ENCODE measurements at regions not wholly inside any gene's neighbourhood (a gene's known extent, or its start where the extent isn't known, plus 50 kb on each side); places are given as distances from the start of the nearest gene placed in this dataset.

DNA sequence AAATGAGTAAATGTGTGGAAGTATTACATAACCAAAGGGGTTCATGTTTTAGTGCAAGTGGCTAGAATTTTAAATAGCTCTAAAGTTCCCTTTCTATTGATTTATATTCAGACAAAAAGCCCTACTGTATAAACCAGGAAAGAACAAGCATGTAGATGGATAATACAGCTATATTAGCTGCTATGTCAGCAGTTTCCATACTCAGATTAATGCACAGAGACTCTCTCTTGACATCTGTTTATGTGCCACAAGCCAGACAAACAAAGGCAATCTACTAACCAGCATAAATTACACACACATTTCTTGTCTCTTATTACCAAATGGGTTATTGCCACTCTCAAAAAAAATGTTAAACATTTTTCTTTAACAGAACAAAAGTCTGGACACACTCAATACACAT lies 760.1 kb upstream of the NECTIN3 start:
- Histone ChIP-seq H3K79me2 (ENCODE audit: control insufficient read depth, insufficient read depth, low read length) (no peaks in the 10 kb centered on the region), H3K4me1 (ENCODE audit: control insufficient read depth, insufficient read depth, low read length) (no peaks in the 10 kb centered on the region), H2AFZ (ENCODE audit: control insufficient read depth, low read depth, low read length) (no peak overlapping the region), H3K4me3 (no peak overlapping the region), H3K9ac (ENCODE audit: control insufficient read depth, insufficient read depth, low read length) (no peak overlapping the region), H3K36me3 (ENCODE audit: control insufficient read depth in 2 of 2, insufficient read depth in 2 of 2, low read length in 1 of 2) (no peaks in the 10 kb centered on the region), H3K27me3 (replicated peaks in 1 of 2; ENCODE audit: control insufficient read depth in 2 of 2, insufficient read depth in 2 of 2, low read length in 1 of 2) (no peaks in the 10 kb centered on the region), H4K20me1 (ENCODE audit: control insufficient read depth, insufficient read depth) (no peaks in the 10 kb centered on the region), H3K4me2 (ENCODE audit: control insufficient read depth, insufficient read depth) (no peak overlapping the region), H3K27ac (ENCODE audit: control insufficient read depth, insufficient read depth) (no peak overlapping the region), H3K9me3 (replicated peaks; ENCODE audit: control insufficient read depth, insufficient read depth, low read length) (no peaks in the 10 kb centered on the region)
- FAIRE-seq, result no peak
- in situ Hi-C loops (cut with MboI) (loop anchor here (10.0 kb wide), 1 partner anchor 577 kb away; no protein-coding TSS in a partner anchor), intact Hi-C loops (cut with micrococcal nuclease; ENCODE audit: unreplicated experiment) (loop anchor here (5.0 kb wide), 1 partner anchor 1034 kb away; no protein-coding TSS in a partner anchor)
- CTCF ChIA-PET, result no interaction called here
- no peak for DNase-seq (ENCODE audit: low read depth, low spot score)
- RAD21 ChIA-PET (ENCODE audit: unreplicated experiment), result no interaction called here
- POLR2A ChIA-PET, result no interaction called here
- SMC1A ChIA-PET (ENCODE audit: uncharacterized antibody, unreplicated experiment), result no interaction called here
- TF ChIP-seq, protein P1, sequence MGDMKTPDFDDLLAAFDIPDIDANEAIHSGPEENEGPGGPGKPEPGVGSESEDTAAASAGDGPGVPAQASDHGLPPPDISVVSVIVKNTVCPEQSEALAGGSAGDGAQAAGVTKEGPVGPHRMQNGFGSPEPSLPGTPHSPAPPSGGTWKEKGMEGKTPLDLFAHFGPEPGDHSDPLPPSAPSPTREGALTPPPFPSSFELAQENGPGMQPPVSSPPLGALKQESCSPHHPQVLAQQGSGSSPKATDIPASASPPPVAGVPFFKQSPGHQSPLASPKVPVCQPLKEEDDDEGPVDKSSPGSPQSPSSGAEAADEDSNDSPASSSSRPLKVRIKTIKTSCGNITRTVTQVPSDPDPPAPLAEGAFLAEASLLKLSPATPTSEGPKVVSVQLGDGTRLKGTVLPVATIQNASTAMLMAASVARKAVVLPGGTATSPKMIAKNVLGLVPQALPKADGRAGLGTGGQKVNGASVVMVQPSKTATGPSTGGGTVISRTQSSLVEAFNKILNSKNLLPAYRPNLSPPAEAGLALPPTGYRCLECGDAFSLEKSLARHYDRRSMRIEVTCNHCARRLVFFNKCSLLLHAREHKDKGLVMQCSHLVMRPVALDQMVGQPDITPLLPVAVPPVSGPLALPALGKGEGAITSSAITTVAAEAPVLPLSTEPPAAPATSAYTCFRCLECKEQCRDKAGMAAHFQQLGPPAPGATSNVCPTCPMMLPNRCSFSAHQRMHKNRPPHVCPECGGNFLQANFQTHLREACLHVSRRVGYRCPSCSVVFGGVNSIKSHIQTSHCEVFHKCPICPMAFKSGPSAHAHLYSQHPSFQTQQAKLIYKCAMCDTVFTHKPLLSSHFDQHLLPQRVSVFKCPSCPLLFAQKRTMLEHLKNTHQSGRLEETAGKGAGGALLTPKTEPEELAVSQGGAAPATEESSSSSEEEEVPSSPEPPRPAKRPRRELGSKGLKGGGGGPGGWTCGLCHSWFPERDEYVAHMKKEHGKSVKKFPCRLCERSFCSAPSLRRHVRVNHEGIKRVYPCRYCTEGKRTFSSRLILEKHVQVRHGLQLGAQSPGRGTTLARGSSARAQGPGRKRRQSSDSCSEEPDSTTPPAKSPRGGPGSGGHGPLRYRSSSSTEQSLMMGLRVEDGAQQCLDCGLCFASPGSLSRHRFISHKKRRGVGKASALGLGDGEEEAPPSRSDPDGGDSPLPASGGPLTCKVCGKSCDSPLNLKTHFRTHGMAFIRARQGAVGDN (IDR thresholded peaks at IDR 0.05), result no peak
- no peak for TF ChIP-seq SIN3A (IDR thresholded peaks at IDR 0.05; ENCODE audit: low read depth, low read length)
- TF ChIP-seq, protein P2, sequence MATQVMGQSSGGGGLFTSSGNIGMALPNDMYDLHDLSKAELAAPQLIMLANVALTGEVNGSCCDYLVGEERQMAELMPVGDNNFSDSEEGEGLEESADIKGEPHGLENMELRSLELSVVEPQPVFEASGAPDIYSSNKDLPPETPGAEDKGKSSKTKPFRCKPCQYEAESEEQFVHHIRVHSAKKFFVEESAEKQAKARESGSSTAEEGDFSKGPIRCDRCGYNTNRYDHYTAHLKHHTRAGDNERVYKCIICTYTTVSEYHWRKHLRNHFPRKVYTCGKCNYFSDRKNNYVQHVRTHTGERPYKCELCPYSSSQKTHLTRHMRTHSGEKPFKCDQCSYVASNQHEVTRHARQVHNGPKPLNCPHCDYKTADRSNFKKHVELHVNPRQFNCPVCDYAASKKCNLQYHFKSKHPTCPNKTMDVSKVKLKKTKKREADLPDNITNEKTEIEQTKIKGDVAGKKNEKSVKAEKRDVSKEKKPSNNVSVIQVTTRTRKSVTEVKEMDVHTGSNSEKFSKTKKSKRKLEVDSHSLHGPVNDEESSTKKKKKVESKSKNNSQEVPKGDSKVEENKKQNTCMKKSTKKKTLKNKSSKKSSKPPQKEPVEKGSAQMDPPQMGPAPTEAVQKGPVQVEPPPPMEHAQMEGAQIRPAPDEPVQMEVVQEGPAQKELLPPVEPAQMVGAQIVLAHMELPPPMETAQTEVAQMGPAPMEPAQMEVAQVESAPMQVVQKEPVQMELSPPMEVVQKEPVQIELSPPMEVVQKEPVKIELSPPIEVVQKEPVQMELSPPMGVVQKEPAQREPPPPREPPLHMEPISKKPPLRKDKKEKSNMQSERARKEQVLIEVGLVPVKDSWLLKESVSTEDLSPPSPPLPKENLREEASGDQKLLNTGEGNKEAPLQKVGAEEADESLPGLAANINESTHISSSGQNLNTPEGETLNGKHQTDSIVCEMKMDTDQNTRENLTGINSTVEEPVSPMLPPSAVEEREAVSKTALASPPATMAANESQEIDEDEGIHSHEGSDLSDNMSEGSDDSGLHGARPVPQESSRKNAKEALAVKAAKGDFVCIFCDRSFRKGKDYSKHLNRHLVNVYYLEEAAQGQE (IDR thresholded peaks at IDR 0.05; ENCODE audit: low read depth, low read length), result no peak
- no peak for TF ChIP-seq ZNF622 (IDR thresholded peaks at IDR 0.05)
- TF ChIP-seq, protein P3, sequence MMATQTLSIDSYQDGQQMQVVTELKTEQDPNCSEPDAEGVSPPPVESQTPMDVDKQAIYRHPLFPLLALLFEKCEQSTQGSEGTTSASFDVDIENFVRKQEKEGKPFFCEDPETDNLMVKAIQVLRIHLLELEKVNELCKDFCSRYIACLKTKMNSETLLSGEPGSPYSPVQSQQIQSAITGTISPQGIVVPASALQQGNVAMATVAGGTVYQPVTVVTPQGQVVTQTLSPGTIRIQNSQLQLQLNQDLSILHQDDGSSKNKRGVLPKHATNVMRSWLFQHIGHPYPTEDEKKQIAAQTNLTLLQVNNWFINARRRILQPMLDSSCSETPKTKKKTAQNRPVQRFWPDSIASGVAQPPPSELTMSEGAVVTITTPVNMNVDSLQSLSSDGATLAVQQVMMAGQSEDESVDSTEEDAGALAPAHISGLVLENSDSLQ (IDR thresholded peaks at IDR 0.05), result no peak
- no peak for ATAC-seq
- BruUV-seq (replicated peaks), result no TSS peak

All from GM12878 (cell line).